HG03442 (cell line): ENCODE measurements at regions not wholly inside any gene's neighbourhood (a gene's known extent, or its start where the extent isn't known, plus 50 kb on each side); places are given as distances from the start of the nearest gene placed in this dataset.

Source experiments
- ATAC-seq: cut with Tn5 transposase; IDR thresholded peaks from one replicate; pipeline ENCODE4 v1.9.1; 2021; ENCODE audit warnings: mild to moderate bottlenecking, moderate library complexity; ENCODE audit not compliant: unreplicated experiment

- no peak for ATAC-seq
These were observed 62.8 kb upstream of the C3orf80 start for GRCh38 chr3:160162440-160162839.

- ATAC-seq, result no peak
These were observed 61.9 kb upstream of the C3orf80 start for GRCh38 chr3:160163229-160163878.

- no peak for ATAC-seq
These were observed 57.0 kb upstream of the C3orf80 start for GRCh38 chr3:160168246-160168645.

GRCh38 chr3:160169139-160169976, 55.9 kb upstream of the C3orf80 start:
- no peak for ATAC-seq

GRCh38 chr3:160170409-160171370, 54.5 kb upstream of the C3orf80 start:
- ATAC-seq, result peak; percentile 67

GRCh38 chr3:160171813-160172212, 53.4 kb upstream of the C3orf80 start:
- ATAC-seq, result no peak

- ATAC-seq, result no peak
These were observed 50.6 kb upstream of the C3orf80 start for GRCh38 chr3:160174621-160175020.
